ENCODE measurements at regions not wholly inside any gene's neighbourhood (a gene's known extent, or its start where the extent isn't known, plus 50 kb on each side); places are given as distances from the start of the nearest gene placed in this dataset.

DNA sequence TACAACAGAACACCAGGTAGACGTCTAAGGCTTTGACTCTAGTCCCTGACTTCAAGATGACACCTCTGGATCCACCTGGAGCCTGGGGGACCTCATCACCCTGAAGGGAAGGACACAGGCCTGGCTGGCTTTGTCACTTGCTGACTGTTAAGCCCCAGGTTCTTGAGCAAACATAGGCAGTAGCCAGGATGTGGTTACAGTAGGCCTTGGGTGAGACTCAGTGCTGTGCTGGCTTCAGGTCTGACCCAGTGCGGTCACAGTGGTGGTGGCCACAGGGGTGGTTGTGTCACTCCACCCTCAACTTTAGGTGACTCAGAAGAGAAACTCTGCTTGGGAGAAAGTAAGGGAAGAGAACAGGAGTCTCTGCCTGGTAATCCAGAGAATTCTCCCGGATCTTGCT is 497.8 kb downstream of the UQCRFS1 start:
- H3K27me3 ChIP-seq: no peaks in the 10 kb centered on the region
- TF ChIP-seq CTCF (IDR thresholded peaks at IDR 0.05): no peak
- DNase-seq (no peak), ATAC-seq (no peak)
- H3K27ac ChIP-seq: no peak overlapping the region
- intact Hi-C loops (cut with DNase I): no loop called here
- H3K36me3 ChIP-seq: no peaks in the 10 kb centered on the region
- H3K4me3 ChIP-seq: no peak overlapping the region
- H3K4me1 ChIP-seq: no peaks in the 10 kb centered on the region
- H3K9me3 ChIP-seq: no peaks in the 10 kb centered on the region

DNA sequence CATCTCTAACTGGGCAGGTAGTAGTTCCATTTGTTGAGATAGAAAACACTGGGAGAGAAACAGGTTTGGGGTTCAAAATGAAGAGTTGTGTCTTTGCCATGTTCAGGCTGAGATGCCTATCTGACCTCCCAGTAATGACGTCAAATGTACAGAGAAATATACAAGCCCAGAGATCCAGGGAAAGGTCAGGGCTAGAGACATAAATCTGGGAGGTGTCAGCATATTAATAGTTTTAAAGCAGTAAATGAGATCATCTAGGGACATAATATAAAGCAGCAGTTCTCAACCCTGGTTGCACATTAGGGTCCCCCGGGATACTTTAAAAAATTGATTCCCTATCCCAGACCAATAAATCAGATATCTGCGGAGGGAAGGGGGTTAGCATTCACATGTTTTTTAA is 501.5 kb downstream of the UQCRFS1 start:
- no peak for TF ChIP-seq CTCF (IDR thresholded peaks at IDR 0.05)
- no peaks in the 10 kb centered on the region for H3K9me3 ChIP-seq
- intact Hi-C loops (cut with DNase I): no loop called here
- no peak overlapping the region for H3K4me3 ChIP-seq
- no peak overlapping the region for H3K27ac ChIP-seq
- H3K4me1 ChIP-seq: no peaks in the 10 kb centered on the region
- no peaks in the 10 kb centered on the region for H3K36me3 ChIP-seq
- no peaks in the 10 kb centered on the region for H3K27me3 ChIP-seq
- ATAC-seq: no peak
- DNase-seq: no peak

- peak; percentile 77 for TF ChIP-seq CTCF (IDR thresholded peaks at IDR 0.05)
Measured at GRCh38 chr19:28710278-28710677, 502.7 kb downstream of the UQCRFS1 start.

GRCh38 chr19:28706693-28707092 is 506.3 kb downstream of the UQCRFS1 start:
- Histone ChIP-seq H3K4me1 (no peaks in the 10 kb centered on the region), H3K9me3 (no peaks in the 10 kb centered on the region), H3K4me3 (no peak overlapping the region), H3K27me3 (no peaks in the 10 kb centered on the region), H3K36me3 (no peaks in the 10 kb centered on the region), H3K27ac (no peak overlapping the region)
- no peak for ATAC-seq
- DNase-seq: no peak
- intact Hi-C loops (cut with DNase I): no loop called here
- TF ChIP-seq CTCF (IDR thresholded peaks at IDR 0.05): no peak

More at GRCh38 chr19:28710278-28710677, 502.7 kb downstream of the UQCRFS1 start:
- Histone ChIP-seq H3K36me3 (no peaks in the 10 kb centered on the region), H3K4me1 (no peaks in the 10 kb centered on the region), H3K4me3 (no peak overlapping the region), H3K27me3 (no peaks in the 10 kb centered on the region), H3K27ac (no peak overlapping the region), H3K9me3 (no peaks in the 10 kb centered on the region)
- ATAC-seq (peak; percentile 61), DNase-seq (no peak)
- intact Hi-C loops (cut with DNase I): no loop called here

- H3K4me3 ChIP-seq: no peak overlapping the region
- DNase-seq (no peak), ATAC-seq (no peak)
- no peaks in the 10 kb centered on the region for H3K9me3 ChIP-seq
- intact Hi-C loops (cut with DNase I): no loop called here
- no peak for TF ChIP-seq CTCF (IDR thresholded peaks at IDR 0.05)
- no peak overlapping the region for H3K27ac ChIP-seq
- no peaks in the 10 kb centered on the region for H3K36me3 ChIP-seq
- no peaks in the 10 kb centered on the region for H3K4me1 ChIP-seq
- no peaks in the 10 kb centered on the region for H3K27me3 ChIP-seq
Measured at GRCh38 chr19:28705008-28705407, 507.9 kb downstream of the UQCRFS1 start.

DNA sequence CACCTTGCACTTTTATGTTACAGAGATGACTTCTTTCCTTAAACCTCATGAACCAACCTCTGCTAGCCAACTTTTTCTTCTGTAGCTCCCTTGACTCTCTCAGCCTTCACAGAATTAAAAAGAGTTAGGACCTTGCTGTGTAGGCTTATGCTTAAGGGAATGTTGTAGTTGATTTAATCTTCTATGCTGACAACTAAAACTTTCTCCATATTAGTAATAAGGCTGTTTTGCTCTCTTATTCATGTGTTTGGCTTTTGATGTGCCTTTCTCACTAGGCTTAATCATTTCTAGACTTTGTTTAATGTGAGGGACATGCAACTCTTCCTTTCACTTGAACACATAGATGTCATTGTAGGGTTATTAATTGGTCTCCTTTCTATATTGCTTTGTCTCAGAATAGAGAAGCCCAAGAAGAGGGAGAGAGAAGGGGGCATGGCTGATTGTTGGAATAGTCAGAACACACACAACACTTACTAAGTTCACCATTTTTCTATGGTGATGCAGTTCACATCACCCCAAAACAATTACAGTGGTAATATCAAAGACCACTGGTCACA is 509.5 kb downstream of the UQCRFS1 start:
- no peak for ATAC-seq
- no peaks in the 10 kb centered on the region for H3K9me3 ChIP-seq
- H3K27ac ChIP-seq: no peak overlapping the region
- H3K27me3 ChIP-seq: no peaks in the 10 kb centered on the region
- no peaks in the 10 kb centered on the region for H3K36me3 ChIP-seq
- intact Hi-C loops (cut with DNase I): no loop called here
- no peaks in the 10 kb centered on the region for H3K4me1 ChIP-seq
- TF ChIP-seq CTCF (IDR thresholded peaks at IDR 0.05): no peak
- H3K4me3 ChIP-seq: no peak overlapping the region
- DNase-seq: no peak

Data from upper lobe of right lung (tissue), 1 donor.